ENCODE measurements at regions not wholly inside any gene's neighbourhood (a gene's known extent, or its start where the extent isn't known, plus 50 kb on each side); places are given as distances from the start of the nearest gene placed in this dataset.

GRCh38 chr14:101200008-101200649 lies 296.6 kb upstream of the RTL1 start:
- in situ Hi-C loops (cut with MboI; ENCODE audit: low sequenced_read_pairs) = no loop called here

GRCh38 chr14:101200650-101201516 lies 297.4 kb upstream of the RTL1 start:
- in situ Hi-C loops (cut with MboI; ENCODE audit: low sequenced_read_pairs) = no loop called here

- in situ Hi-C loops (cut with MboI; ENCODE audit: low sequenced_read_pairs) = no loop called here
Observed at GRCh38 chr14:101201535-101202151, 298.1 kb upstream of the RTL1 start.

- in situ Hi-C loops (cut with MboI; ENCODE audit: low sequenced_read_pairs) = no loop called here
Observed at GRCh38 chr14:101202627-101203404, 299.3 kb upstream of the RTL1 start.

GRCh38 chr14:101206556-101206955 lies 303.0 kb upstream of the RTL1 start:
- in situ Hi-C loops (cut with MboI; ENCODE audit: low sequenced_read_pairs) = no loop called here

- in situ Hi-C loops (cut with MboI; ENCODE audit: low sequenced_read_pairs) = no loop called here
Observed at GRCh38 chr14:101207041-101207440, 303.5 kb upstream of the RTL1 start.

GRCh38 chr14:101207897-101208296 lies 304.4 kb upstream of the RTL1 start:
- in situ Hi-C loops (cut with MboI; ENCODE audit: low sequenced_read_pairs) = no loop called here

GRCh38 chr14:101209594-101209993 lies 306.1 kb upstream of the RTL1 start:
- in situ Hi-C loops (cut with MboI; ENCODE audit: low sequenced_read_pairs) = no loop called here

GRCh38 chr14:101215266-101215665 lies 311.7 kb upstream of the RTL1 start:
- in situ Hi-C loops (cut with MboI; ENCODE audit: low sequenced_read_pairs) = no loop called here

- in situ Hi-C loops (cut with MboI; ENCODE audit: low sequenced_read_pairs) = no loop called here
Observed at GRCh38 chr14:101215927-101216326, 312.4 kb upstream of the RTL1 start.

- in situ Hi-C loops (cut with MboI; ENCODE audit: low sequenced_read_pairs) = no loop called here
Observed at GRCh38 chr14:101216366-101217079, 313.0 kb upstream of the RTL1 start.

- in situ Hi-C loops (cut with MboI; ENCODE audit: low sequenced_read_pairs) = no loop called here
Observed at GRCh38 chr14:101217080-101217463, 313.6 kb upstream of the RTL1 start.

GRCh38 chr14:101217616-101218371 lies 314.3 kb upstream of the RTL1 start:
- in situ Hi-C loops (cut with MboI; ENCODE audit: low sequenced_read_pairs) = no loop called here

GRCh38 chr14:101219896-101220703 lies 316.6 kb upstream of the RTL1 start:
- in situ Hi-C loops (cut with MboI; ENCODE audit: low sequenced_read_pairs) = no loop called here

- in situ Hi-C loops (cut with MboI; ENCODE audit: low sequenced_read_pairs) = no loop called here
Observed at GRCh38 chr14:101220921-101221510, 317.5 kb upstream of the RTL1 start.

GRCh38 chr14:101221549-101222160 lies 318.1 kb upstream of the RTL1 start:
- in situ Hi-C loops (cut with MboI; ENCODE audit: low sequenced_read_pairs) = no loop called here

GRCh38 chr14:101222362-101223070 lies 319.0 kb upstream of the RTL1 start:
- in situ Hi-C loops (cut with MboI; ENCODE audit: low sequenced_read_pairs) = no loop called here

GRCh38 chr14:101223127-101223526 lies 319.6 kb upstream of the RTL1 start:
- in situ Hi-C loops (cut with MboI; ENCODE audit: low sequenced_read_pairs) = no loop called here

Measured in HL-60/S4 (cell line).